ENCODE measurements at regions not wholly inside any gene's neighbourhood (a gene's known extent, or its start where the extent isn't known, plus 50 kb on each side); places are given as distances from the start of the nearest gene placed in this dataset.

DNA sequence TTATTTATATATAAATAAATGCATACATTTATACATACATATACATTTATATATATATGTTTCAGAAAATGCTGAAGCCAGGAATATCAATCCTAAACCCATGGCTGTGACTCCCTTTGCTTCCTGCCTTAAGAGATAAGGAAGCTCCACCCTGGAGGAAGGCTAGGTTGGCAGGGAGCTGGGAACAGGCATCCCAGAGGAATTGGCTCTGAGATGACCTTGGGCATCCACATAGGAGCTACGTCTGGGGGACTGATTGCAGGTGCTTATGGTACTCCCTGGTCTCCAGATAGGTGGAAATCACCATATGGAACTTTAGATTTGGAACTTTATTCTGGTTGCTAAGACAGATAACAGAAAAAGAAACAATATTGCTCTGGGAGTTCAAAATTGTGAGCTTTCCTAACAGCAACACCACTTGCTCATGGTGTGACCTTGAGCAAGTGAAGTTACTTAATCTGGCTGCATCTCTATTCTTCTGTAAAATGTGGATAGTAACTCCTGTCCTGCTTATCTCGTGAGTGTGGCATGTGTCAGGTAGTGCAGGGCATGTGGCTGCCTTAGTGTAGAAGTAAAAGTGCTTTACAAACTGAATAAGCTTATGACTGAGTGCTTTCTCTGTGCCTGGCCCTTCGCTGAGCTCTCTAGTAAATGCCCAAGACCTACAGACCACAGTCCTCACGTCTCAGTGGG, 341.0 kb downstream of the MEIS1 start:
- Histone ChIP-seq H3K4me3 (no peak overlapping the region), H3K36me3 (no peaks in the 10 kb centered on the region), H3K4me1 (no peaks in the 10 kb centered on the region), H3K9me3 (no peaks in the 10 kb centered on the region), H3K27ac (no peak overlapping the region), H3K27me3 (no peaks in the 10 kb centered on the region)
- TF ChIP-seq, protein P1, sequence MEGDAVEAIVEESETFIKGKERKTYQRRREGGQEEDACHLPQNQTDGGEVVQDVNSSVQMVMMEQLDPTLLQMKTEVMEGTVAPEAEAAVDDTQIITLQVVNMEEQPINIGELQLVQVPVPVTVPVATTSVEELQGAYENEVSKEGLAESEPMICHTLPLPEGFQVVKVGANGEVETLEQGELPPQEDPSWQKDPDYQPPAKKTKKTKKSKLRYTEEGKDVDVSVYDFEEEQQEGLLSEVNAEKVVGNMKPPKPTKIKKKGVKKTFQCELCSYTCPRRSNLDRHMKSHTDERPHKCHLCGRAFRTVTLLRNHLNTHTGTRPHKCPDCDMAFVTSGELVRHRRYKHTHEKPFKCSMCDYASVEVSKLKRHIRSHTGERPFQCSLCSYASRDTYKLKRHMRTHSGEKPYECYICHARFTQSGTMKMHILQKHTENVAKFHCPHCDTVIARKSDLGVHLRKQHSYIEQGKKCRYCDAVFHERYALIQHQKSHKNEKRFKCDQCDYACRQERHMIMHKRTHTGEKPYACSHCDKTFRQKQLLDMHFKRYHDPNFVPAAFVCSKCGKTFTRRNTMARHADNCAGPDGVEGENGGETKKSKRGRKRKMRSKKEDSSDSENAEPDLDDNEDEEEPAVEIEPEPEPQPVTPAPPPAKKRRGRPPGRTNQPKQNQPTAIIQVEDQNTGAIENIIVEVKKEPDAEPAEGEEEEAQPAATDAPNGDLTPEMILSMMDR (IDR thresholded peaks at IDR 0.05): no peak
- intact Hi-C loops (cut with DNase I): no loop called here
- ATAC-seq: no peak
- DNase-seq: no peak
- 52 to 54% methylated on average over 4 of the region's 4 CpGs for WGBS, 2 donors

DNA sequence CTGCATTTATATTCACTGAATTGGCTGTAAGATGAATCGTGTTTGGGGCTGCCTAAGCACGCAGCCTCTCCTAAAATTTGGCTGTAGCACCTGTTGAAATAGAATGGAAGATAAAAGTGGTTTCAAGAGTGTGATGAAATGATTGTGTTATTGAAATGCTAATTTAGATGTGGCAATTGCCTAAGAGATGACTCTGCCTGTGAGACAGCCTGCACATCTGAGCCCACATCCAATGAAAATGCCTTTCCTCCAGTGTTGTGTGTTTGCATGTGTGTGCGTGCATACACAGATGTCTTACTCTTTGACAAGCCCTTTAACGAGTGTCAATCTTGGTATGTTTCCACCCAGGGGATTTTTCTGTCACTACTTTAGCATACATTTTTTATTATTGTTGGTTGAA, 346.9 kb downstream of the MEIS1 start:
- ATAC-seq: no peak
- Histone ChIP-seq H3K27me3 (no peaks in the 10 kb centered on the region), H3K9me3 (no peaks in the 10 kb centered on the region), H3K4me1 (no peaks in the 10 kb centered on the region), H3K27ac (no peak overlapping the region), H3K36me3 (no peaks in the 10 kb centered on the region), H3K4me3 (no peak overlapping the region)
- WGBS, 2 donors: 84 to 86% methylated on average over 4 of the region's 4 CpGs
- intact Hi-C loops (cut with DNase I): no loop called here
- no peak for DNase-seq
- TF ChIP-seq, protein P1 (IDR thresholded peaks at IDR 0.05): no peak

DNA sequence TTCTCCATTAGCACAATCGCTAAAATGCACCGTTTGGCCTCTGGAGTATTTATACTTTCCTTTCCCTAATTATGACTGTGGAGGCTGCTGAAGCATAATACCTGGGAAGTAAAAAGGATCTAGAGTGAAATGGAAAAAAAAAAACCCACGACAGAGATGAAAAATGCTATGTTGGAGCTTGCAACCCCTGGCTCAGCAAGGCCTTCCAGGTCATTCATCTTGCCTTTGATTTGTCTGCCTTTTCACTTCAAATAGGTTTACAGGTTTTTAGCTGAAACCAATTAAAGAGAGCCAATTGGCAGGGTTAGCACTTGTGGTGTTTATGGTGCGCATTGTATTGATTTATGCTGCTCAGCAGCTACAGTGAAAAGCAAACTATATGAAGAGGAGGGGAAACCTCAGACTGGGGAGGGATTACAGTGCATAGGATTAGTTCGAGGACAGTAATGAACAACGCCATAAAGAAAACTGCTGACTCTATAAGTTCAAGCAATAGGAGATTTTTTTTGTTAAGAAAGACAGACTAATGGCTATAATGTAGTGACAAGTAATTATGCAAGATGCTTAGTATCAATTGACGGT, 347.9 kb downstream of the MEIS1 start:
- ATAC-seq (no peak), DNase-seq (no peak)
- Histone ChIP-seq H3K27me3 (no peaks in the 10 kb centered on the region), H3K36me3 (no peaks in the 10 kb centered on the region), H3K4me1 (no peaks in the 10 kb centered on the region), H3K4me3 (no peak overlapping the region), H3K9me3 (no peaks in the 10 kb centered on the region), H3K27ac (no peak overlapping the region)
- intact Hi-C loops (cut with DNase I): no loop called here
- WGBS, 2 donors: 84 to 91% methylated on average over 7 of the region's 7 CpGs
- TF ChIP-seq, protein P1 (IDR thresholded peaks at IDR 0.05): no peak

DNA sequence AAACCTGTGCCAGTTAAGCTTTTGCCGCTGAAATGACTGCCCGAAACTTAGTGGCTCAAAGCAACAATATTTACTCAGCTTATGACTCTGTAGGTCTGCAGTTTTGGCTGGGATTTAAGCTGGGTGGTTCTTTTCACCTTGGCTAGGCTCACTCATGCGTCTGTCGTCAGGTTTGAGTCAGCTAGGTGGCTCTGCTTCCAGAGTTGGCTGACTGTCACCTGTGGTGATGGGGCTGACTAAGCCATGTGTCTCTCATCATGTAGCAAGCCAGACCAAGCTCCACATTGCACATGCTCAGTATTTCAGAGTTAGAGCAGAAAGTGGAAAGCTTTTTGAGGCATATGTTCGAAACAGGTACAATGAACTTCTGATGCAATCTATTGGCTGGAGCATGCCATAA, 354.8 kb downstream of the MEIS1 start:
- intact Hi-C loops (cut with DNase I): no loop called here
- H3K27me3 ChIP-seq: no peaks in the 10 kb centered on the region
- H3K27ac ChIP-seq: no peak overlapping the region
- no peaks in the 10 kb centered on the region for H3K9me3 ChIP-seq
- peaks cover 0 to 5% (median 0%) of the 10 kb centered on the region in 9 donors for H3K4me1 ChIP-seq
- ATAC-seq (no peak), DNase-seq (no peak)
- H3K36me3 ChIP-seq: no peaks in the 10 kb centered on the region
- no peak overlapping the region for H3K4me3 ChIP-seq
- 81 to 87% methylated on average over 5 of the region's 5 CpGs for WGBS, 2 donors
- TF ChIP-seq, protein P1 (IDR thresholded peaks at IDR 0.05): no peak
